NCI-H524 treated with DMSO at 0.1 percent for 48 hours (cell line): ENCODE measurements at regions not wholly inside any gene's neighbourhood (a gene's known extent, or its start where the extent isn't known, plus 50 kb on each side); places are given as distances from the start of the nearest gene placed in this dataset.

Experiments used
- DNase-seq: peaks from one replicate; lab custom pipeline; 2025; lab: John Stamatoyannopoulos, UW

- DNase-seq: no peak
These were observed 165.2 kb downstream of the ZPLD1 start for GRCh38 chr3:102599819-102600576.

GRCh38 chr3:102605153-102605552, 170.3 kb downstream of the ZPLD1 start:
- DNase-seq: no peak

- no peak for DNase-seq
These were observed 174.1 kb downstream of the ZPLD1 start for GRCh38 chr3:102608875-102609274.

GRCh38 chr3:102614021-102614569, 179.3 kb downstream of the ZPLD1 start:
- no peak for DNase-seq

- DNase-seq: no peak
These were observed 179.8 kb downstream of the ZPLD1 start for GRCh38 chr3:102614585-102614984.

GRCh38 chr3:102617381-102617780, 182.6 kb downstream of the ZPLD1 start:
- DNase-seq: no peak

GRCh38 chr3:102619361-102619760, 184.5 kb downstream of the ZPLD1 start:
- DNase-seq: no peak

- DNase-seq: no peak
These were observed 195.1 kb downstream of the ZPLD1 start for GRCh38 chr3:102629943-102630342.

- DNase-seq: no peak
These were observed 195.7 kb downstream of the ZPLD1 start for GRCh38 chr3:102630531-102630930.

- no peak for DNase-seq
These were observed 208.7 kb downstream of the ZPLD1 start for GRCh38 chr3:102643546-102643945.

GRCh38 chr3:102646557-102646956, 211.7 kb downstream of the ZPLD1 start:
- DNase-seq: no peak

GRCh38 chr3:102660653-102661052, 225.8 kb downstream of the ZPLD1 start:
- no peak for DNase-seq

- DNase-seq: no peak
These were observed 227.1 kb downstream of the ZPLD1 start for GRCh38 chr3:102661707-102662497.

GRCh38 chr3:102662498-102662772, 227.6 kb downstream of the ZPLD1 start:
- no peak for DNase-seq

- DNase-seq: no peak
These were observed 229.3 kb downstream of the ZPLD1 start for GRCh38 chr3:102664126-102664525.

GRCh38 chr3:102665183-102665582, 230.4 kb downstream of the ZPLD1 start:
- no peak for DNase-seq

- DNase-seq: no peak
These were observed 233.4 kb downstream of the ZPLD1 start for GRCh38 chr3:102668247-102668646.

GRCh38 chr3:102670986-102671385, 236.2 kb downstream of the ZPLD1 start:
- no peak for DNase-seq

GRCh38 chr3:102672305-102672704, 237.5 kb downstream of the ZPLD1 start:
- DNase-seq: no peak

- DNase-seq: peak; percentile 23
These were observed 238.7 kb downstream of the ZPLD1 start for GRCh38 chr3:102673271-102674115.

- DNase-seq: no peak
These were observed 239.5 kb downstream of the ZPLD1 start for GRCh38 chr3:102674284-102674683.

GRCh38 chr3:102676424-102676823, 241.6 kb downstream of the ZPLD1 start:
- no peak for DNase-seq
